CD4-positive, alpha-beta T cell (primary cell): ENCODE measurements at regions not wholly inside any gene's neighbourhood (a gene's known extent, or its start where the extent isn't known, plus 50 kb on each side); places are given as distances from the start of the nearest gene placed in this dataset.
"Not testable (repeated sequence)": the region's sequence is repeated elsewhere in the genome, so short reads cannot be mapped to it uniquely, and the experiment has no call there.

Experiments used
- ATAC-seq: fragments of 200-7000 bp; cut with Tn5 transposase; one replicate; pipeline ENCODE4 v1.10.0; 2022; ENCODE audit warnings: mild to moderate bottlenecking; ENCODE audit not compliant: poor library complexity
- CTCF ChIA-PET: fragments of 350-600 bp; sonication (Branson Sonifier 250); formaldehyde crosslinking; loops from one replicate; lab custom pipeline; 2021; ENCODE audit warnings: antibody characterized with exemption, inconsistent platforms; lab: Charles Lee
- POLR2A ChIA-PET: fragments of 350-600 bp; sonication (Branson Sonifier 250); formaldehyde crosslinking; loops from one replicate; lab custom pipeline; 2021; ENCODE audit warnings: antibody characterized with exemption, inconsistent platforms; lab: Charles Lee
- DNase-seq, 14 experiments: peaks; one replicate each; pipeline ENCODE4 v3.0.0-alpha.2; 2013 to 2020; ENCODE audit warnings: mixed read lengths in 2 of 14
- H3K27ac ChIP-seq, 2 donors: one replicate each; pipeline versions ENCODE4 v1.5.1 to v1.7.0; 2013; ENCODE audit warnings: low read length in 2 of 2, low read depth in 1 of 2, mild to moderate bottlenecking in 1 of 2
- H3K27me3 ChIP-seq, 2 experiments: 1 replicate in 1 of 2; 2 replicates in 1 of 2; pipeline versions ENCODE4 v1.6.1 to v1.7.0; 2013; ENCODE audit warnings: low read length in 2 of 2, control low read depth in 1 of 2, mild to moderate bottlenecking in 1 of 2, moderate library complexity in 1 of 2; ENCODE audit not compliant: insufficient read depth in 2 of 2, control insufficient read depth in 1 of 2
- H3K36me3 ChIP-seq: one replicate; pipeline ENCODE4 v1.6.1; 2013; ENCODE audit warnings: low read length, control low read depth; ENCODE audit not compliant: insufficient read depth
- H3K4me1 ChIP-seq: one replicate; pipeline ENCODE4 v1.6.1; 2013; ENCODE audit warnings: low read length, control low read depth; ENCODE audit not compliant: insufficient read depth
- H3K4me3 ChIP-seq: one replicate; pipeline ENCODE4 v1.5.1; 2013; ENCODE audit warnings: mild to moderate bottlenecking, low read length, moderate library complexity
- H3K9me3 ChIP-seq, 2 experiments: 1 replicate in 1 of 2; 2 replicates in 1 of 2; pipeline versions ENCODE4 v1.6.1 to v1.7.0; 2013; ENCODE audit warnings: low read length in 2 of 2, mild to moderate bottlenecking in 2 of 2, control low read depth in 1 of 2, moderate library complexity in 1 of 2; ENCODE audit not compliant: control insufficient read depth in 1 of 2, insufficient read depth in 1 of 2
- H3K27ac Mint-ChIP-seq: one replicate; pipeline ENCODE4 v1.8.0; 2020; ENCODE audit warnings: mixed read lengths
- H3K27me3 Mint-ChIP-seq: one replicate; pipeline ENCODE4 v1.8.0; 2021; ENCODE audit warnings: mixed read lengths
- H3K36me3 Mint-ChIP-seq: one replicate; pipeline ENCODE4 v1.8.0; 2021; ENCODE audit warnings: low read depth, mixed read lengths
- H3K4me1 Mint-ChIP-seq: one replicate; pipeline ENCODE4 v1.8.0; 2021; ENCODE audit warnings: low read depth, mixed read lengths
- H3K4me3 Mint-ChIP-seq: one replicate; pipeline ENCODE4 v1.8.0; 2020; ENCODE audit warnings: mild to moderate bottlenecking, mixed read lengths
- H3K9me3 Mint-ChIP-seq: one replicate; pipeline ENCODE4 v1.8.0; 2020; ENCODE audit warnings: mixed read lengths
- intact Hi-C, 2 experiments: fragments of 100-400 bp; cut with DNase I in 1 of 2; cut with micrococcal nuclease in 1 of 2; formaldehyde crosslinking; loops; one replicate each; pipeline versions ENCODE4 v1.15.1 to v1.9.0; 2023 to 2025; cut with DNase I, micrococcal nuclease
- TF ChIP-seq, protein P1 (sequence below): fragments of 200-600 bp; IDR thresholded peaks from one replicate; pipeline ENCODE4 v1.8.0; 2022; ENCODE audit warnings: antibody characterized with exemption, mild to moderate bottlenecking

DNA sequence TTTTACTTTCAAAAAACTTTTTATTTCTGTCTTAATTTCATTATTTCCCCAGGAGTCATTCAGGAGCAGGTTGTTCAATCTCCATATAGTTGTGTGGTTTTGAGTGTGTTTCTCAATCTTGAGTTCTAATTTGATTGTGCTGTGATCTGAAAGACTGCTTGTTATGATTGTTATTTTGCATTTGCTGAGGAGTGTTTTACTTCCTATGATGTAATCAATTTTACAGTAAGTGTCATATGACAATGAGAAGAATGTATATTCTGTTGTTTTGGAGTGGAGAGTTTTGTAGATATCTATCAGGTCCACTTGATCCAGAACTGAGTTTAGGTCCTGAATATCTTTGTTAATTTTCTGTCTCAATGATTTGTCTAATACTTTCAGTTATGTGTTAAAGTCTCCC is 706.9 kb upstream of the CTNND2 start:
- H3K4me3 Mint-ChIP-seq, result no peak overlapping the region
- peaks cover 19% of the 10 kb centered on the region for H3K9me3 Mint-ChIP-seq
- ChIA-PET CTCF (no interaction called here), POLR2A (no interaction called here)
- no peaks in the 10 kb centered on the region for H3K27me3 Mint-ChIP-seq
- H3K4me1 ChIP-seq, result no peaks in the 10 kb centered on the region
- TF ChIP-seq, protein P1, sequence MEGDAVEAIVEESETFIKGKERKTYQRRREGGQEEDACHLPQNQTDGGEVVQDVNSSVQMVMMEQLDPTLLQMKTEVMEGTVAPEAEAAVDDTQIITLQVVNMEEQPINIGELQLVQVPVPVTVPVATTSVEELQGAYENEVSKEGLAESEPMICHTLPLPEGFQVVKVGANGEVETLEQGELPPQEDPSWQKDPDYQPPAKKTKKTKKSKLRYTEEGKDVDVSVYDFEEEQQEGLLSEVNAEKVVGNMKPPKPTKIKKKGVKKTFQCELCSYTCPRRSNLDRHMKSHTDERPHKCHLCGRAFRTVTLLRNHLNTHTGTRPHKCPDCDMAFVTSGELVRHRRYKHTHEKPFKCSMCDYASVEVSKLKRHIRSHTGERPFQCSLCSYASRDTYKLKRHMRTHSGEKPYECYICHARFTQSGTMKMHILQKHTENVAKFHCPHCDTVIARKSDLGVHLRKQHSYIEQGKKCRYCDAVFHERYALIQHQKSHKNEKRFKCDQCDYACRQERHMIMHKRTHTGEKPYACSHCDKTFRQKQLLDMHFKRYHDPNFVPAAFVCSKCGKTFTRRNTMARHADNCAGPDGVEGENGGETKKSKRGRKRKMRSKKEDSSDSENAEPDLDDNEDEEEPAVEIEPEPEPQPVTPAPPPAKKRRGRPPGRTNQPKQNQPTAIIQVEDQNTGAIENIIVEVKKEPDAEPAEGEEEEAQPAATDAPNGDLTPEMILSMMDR, result no peak
- no peaks in the 10 kb centered on the region for H3K4me1 Mint-ChIP-seq
- no peaks in the 10 kb centered on the region for H3K36me3 Mint-ChIP-seq
- no peak overlapping the region for H3K4me3 ChIP-seq
- H3K27ac Mint-ChIP-seq, result no peak overlapping the region
- no peak for DNase-seq
- no peaks in the 10 kb centered on the region for H3K36me3 ChIP-seq
- peaks cover 6 to 7% of the 10 kb centered on the region in 2 experiments for H3K9me3 ChIP-seq
- no peak overlapping the region for H3K27ac ChIP-seq
- intact Hi-C loops, result no loop called here
- no peak for ATAC-seq
- H3K27me3 ChIP-seq, result no peaks in the 10 kb centered on the region

GRCh38 chr5:12607817-12608216 is 703.6 kb upstream of the CTNND2 start:
- DNase-seq, H3K4me3 ChIP-seq, CTCF ChIA-PET, H3K27ac Mint-ChIP-seq, POLR2A ChIA-PET, H3K36me3 ChIP-seq, H3K36me3 Mint-ChIP-seq, H3K9me3 ChIP-seq, H3K4me1 Mint-ChIP-seq, H3K27me3 Mint-ChIP-seq, H3K27me3 ChIP-seq, H3K27ac ChIP-seq, H3K4me1 ChIP-seq, H3K4me3 Mint-ChIP-seq, intact Hi-C loops, ATAC-seq: not testable (repeated sequence)
- peaks cover 19% of the 10 kb centered on the region for H3K9me3 Mint-ChIP-seq

DNA sequence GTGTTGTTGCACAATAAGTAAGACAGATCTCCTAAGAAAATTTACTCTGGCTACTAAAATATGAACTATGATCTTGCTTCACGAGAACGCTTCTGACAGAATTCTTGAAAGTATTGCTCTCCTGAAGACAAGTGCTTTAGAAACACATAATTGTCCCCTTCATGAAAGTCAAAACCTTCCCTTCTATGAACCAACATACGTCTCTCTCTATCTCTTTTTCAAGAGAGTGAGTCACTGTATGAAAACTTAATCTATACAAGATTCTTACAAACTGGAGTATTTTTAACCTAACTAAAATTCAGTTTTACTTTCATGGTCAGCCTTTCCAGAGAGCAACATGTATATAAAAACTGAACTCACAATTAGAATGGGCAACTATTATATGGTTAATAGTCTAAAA is 688.0 kb upstream of the CTNND2 start:
- Mint-ChIP-seq H3K36me3 (no peaks in the 10 kb centered on the region), H3K9me3 (peaks cover 11% of the 10 kb centered on the region)

DNA sequence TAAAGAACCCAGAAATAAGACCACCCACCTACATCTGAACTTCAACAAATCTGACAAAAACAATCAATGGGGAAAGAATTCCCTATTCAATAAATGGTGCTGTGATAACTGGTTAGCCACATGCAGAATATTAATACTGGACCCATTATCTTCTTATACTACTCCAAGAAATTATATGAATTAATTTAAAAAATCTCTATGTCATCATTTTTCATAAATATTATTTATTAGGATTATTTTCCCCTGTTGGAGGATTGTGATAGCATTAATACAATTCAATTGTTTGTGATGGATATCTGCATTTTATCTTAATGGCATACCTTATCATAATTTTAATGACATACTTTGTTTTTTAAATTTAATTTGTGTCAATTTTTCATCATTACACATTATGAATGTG is 682.2 kb upstream of the CTNND2 start:
- Mint-ChIP-seq H3K27me3 (no peaks in the 10 kb centered on the region), H3K4me1 (no peaks in the 10 kb centered on the region), H3K36me3 (no peaks in the 10 kb centered on the region), H3K4me3 (no peak overlapping the region), H3K27ac (no peak overlapping the region), H3K9me3 (peaks cover 4% of the 10 kb centered on the region)
- no peak for DNase-seq
- ATAC-seq, result no peak
- peaks cover 0 to 10% of the 10 kb centered on the region in 2 experiments for H3K9me3 ChIP-seq
- TF ChIP-seq, protein P1, result no peak
- no peak overlapping the region for H3K4me3 ChIP-seq
- ChIA-PET POLR2A (no interaction called here), CTCF (no interaction called here)
- no peaks in the 10 kb centered on the region for H3K4me1 ChIP-seq
- no peaks in the 10 kb centered on the region for H3K27me3 ChIP-seq
- no peaks in the 10 kb centered on the region for H3K36me3 ChIP-seq
- intact Hi-C loops, result no loop called here
- H3K27ac ChIP-seq, result no peak overlapping the region

More for the DNA sequence above, 688.0 kb upstream of the CTNND2 start:
- Histone ChIP-seq H3K27me3 (no peaks in the 10 kb centered on the region), H3K36me3 (no peaks in the 10 kb centered on the region), H3K27ac (no peak overlapping the region), H3K9me3 (peaks cover 0 to 5% of the 10 kb centered on the region in 2 experiments), H3K4me3 (no peak overlapping the region), H3K4me1 (no peaks in the 10 kb centered on the region)
- intact Hi-C loops, result no loop called here
- ATAC-seq (no peak), DNase-seq (no peak)
- Mint-ChIP-seq H3K27ac (no peak overlapping the region), H3K4me1 (no peaks in the 10 kb centered on the region), H3K4me3 (no peak overlapping the region), H3K27me3 (no peaks in the 10 kb centered on the region)
- ChIA-PET POLR2A (no interaction called here), CTCF (no interaction called here)
- TF ChIP-seq, protein P1, result no peak

DNA sequence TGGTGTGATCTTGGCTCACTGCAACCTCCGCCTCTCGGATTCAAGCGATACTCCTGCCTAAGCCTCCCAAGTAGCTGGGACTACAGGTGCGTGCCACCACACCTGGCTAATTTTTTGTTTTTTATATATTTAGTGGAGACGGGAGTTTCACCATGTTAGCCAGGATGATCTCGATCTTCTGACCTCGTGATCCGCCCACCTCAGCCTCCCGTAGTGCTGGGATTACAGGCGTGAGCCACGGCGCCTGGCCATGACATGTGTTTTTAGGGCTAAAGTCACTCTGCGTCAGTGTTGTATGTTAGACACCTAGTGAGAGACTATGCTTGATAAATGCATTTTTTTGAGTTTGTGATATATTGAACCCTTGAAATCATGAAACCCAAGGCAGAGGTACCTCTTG is 674.6 kb upstream of the CTNND2 start:
- H3K27ac Mint-ChIP-seq, H3K27ac ChIP-seq, intact Hi-C loops, ATAC-seq, H3K36me3 Mint-ChIP-seq, H3K36me3 ChIP-seq, DNase-seq, H3K27me3 ChIP-seq, H3K9me3 Mint-ChIP-seq, H3K4me1 ChIP-seq, POLR2A ChIA-PET, CTCF ChIA-PET, H3K4me1 Mint-ChIP-seq, H3K4me3 ChIP-seq, H3K27me3 Mint-ChIP-seq, H3K4me3 Mint-ChIP-seq: not testable (repeated sequence)
- peaks cover 0 to 11% of the 10 kb centered on the region in 2 experiments for H3K9me3 ChIP-seq
